SU-DHL-6 (cell line): ENCODE measurements at regions not wholly inside any gene's neighbourhood (a gene's known extent, or its start where the extent isn't known, plus 50 kb on each side); places are given as distances from the start of the nearest gene placed in this dataset.

Source experiments
- CTCF ChIP-seq: fragments of 200-600 bp; sonication (generic); IDR thresholded peaks from one replicate; pipeline ENCODE4 v1.5.1; 2017; ENCODE audit warnings: antibody characterized with exemption, mild to moderate bottlenecking, low read length, moderate library complexity; ENCODE audit not compliant: insufficient read depth, poor library complexity, severe bottlenecking
- EZH2phosphoT487 ChIP-seq: fragments of 200-600 bp; sonication (generic), shearing (Covaris generic); conservative IDR thresholded peaks from 2 replicates; pipeline ENCODE4 v1.6.1; 2018; ENCODE audit warnings: mild to moderate bottlenecking, antibody characterized with exemption, low read length, moderate library complexity, mixed read lengths

DNA sequence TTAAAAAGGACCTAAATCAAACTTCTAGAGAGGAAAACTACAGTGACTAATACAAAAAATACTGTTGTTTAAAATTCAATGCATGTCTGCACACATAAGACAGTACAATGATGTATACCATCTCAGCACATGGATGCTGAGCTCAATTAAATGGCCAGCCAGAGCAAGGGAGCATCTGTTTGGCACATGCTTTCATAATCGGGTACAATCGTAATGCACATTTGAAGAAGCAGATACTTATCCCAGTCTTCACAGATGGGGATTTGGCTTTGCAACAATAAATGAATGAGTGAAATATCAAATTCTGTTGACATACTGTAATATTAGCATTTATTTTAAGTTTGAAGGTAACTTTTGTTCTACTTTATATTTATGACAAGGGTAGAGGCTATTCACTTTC is 187.8 kb downstream of the CRPPA start:
- TF ChIP-seq CTCF = no peak
- no peak for TF ChIP-seq EZH2phosphoT487
